ENCODE measurements at regions not wholly inside any gene's neighbourhood (a gene's known extent, or its start where the extent isn't known, plus 50 kb on each side); places are given as distances from the start of the nearest gene placed in this dataset.

- Histone ChIP-seq H3K27me3 (ENCODE audit: insufficient read depth, low read depth, low read length) (no peaks in the 10 kb centered on the region), H3F3A (ENCODE audit: insufficient read depth, low read length, poor library complexity, severe bottlenecking) (no peaks in the 10 kb centered on the region), H4K20me1 (ENCODE audit: insufficient read depth) (no peaks in the 10 kb centered on the region), H3K9me2 (ENCODE audit: insufficient read depth, low read length) (no peaks in the 10 kb centered on the region), H3K4me2 (ENCODE audit: low read length) (no peak overlapping the region), H3K4me3 (ENCODE audit: low read length) (no peak overlapping the region), H3K9ac (ENCODE audit: low read length) (no peak overlapping the region), H3K9me3 (ENCODE audit: low read length) (no peaks in the 10 kb centered on the region), H3K27ac (ENCODE audit: low read length) (no peak overlapping the region), H3K36me3 (ENCODE audit: insufficient read depth, low read length) (no peaks in the 10 kb centered on the region), H2AFZ (ENCODE audit: low read depth, low read length) (no peak overlapping the region), H3K79me2 (replicated peaks; ENCODE audit: insufficient read depth, low read length) (no peaks in the 10 kb centered on the region)
- TF ChIP-seq SMC3 (conservative IDR thresholded peaks at IDR 0.05; ENCODE audit: poor library complexity): no peak
- TF ChIP-seq TAF1 (IDR thresholded peaks at IDR 0.05; ENCODE audit: low read depth): no peak
- no peak for TF ChIP-seq POLR2AphosphoS5 (IDR thresholded peaks at IDR 0.05)
- no peak for TF ChIP-seq MXI1 (conservative IDR thresholded peaks at IDR 0.05; ENCODE audit: poor library complexity, severe bottlenecking)
- no peak for TF ChIP-seq CTCF (IDR thresholded peaks at IDR 0.05; ENCODE audit: poor library complexity, severe bottlenecking)
- TF ChIP-seq EP300 (conservative IDR thresholded peaks at IDR 0.05; ENCODE audit: poor library complexity, severe bottlenecking): no peak
- TF ChIP-seq EZH2 (IDR thresholded peaks at IDR 0.05; ENCODE audit: borderline replicate concordance, insufficient read depth, low read length, poor library complexity, severe bottlenecking): no peak
- TF ChIP-seq RAD21 (conservative IDR thresholded peaks at IDR 0.05): no peak
- no peak for TF ChIP-seq REST (IDR thresholded peaks at IDR 0.05; ENCODE audit: borderline replicate concordance)
Observed at GRCh38 chr4:57676394-57676793, 566.2 kb upstream of the IGFBP7 start.

- Histone ChIP-seq H3K36me3 (ENCODE audit: insufficient read depth, low read length) (no peaks in the 10 kb centered on the region), H3K9me3 (ENCODE audit: low read length) (no peaks in the 10 kb centered on the region), H3K79me2 (replicated peaks; ENCODE audit: insufficient read depth, low read length) (no peaks in the 10 kb centered on the region), H3F3A (ENCODE audit: insufficient read depth, low read length, poor library complexity, severe bottlenecking) (no peaks in the 10 kb centered on the region), H4K20me1 (ENCODE audit: insufficient read depth) (no peaks in the 10 kb centered on the region), H2AFZ (ENCODE audit: low read depth, low read length) (no peak overlapping the region), H3K27me3 (ENCODE audit: insufficient read depth, low read depth, low read length) (no peaks in the 10 kb centered on the region), H3K9ac (ENCODE audit: low read length) (no peak overlapping the region), H3K9me2 (ENCODE audit: insufficient read depth, low read length) (no peaks in the 10 kb centered on the region), H3K4me2 (ENCODE audit: low read length) (no peak overlapping the region), H3K4me3 (ENCODE audit: low read length) (no peak overlapping the region), H3K27ac (ENCODE audit: low read length) (no peak overlapping the region)
- TF ChIP-seq SMC3 (conservative IDR thresholded peaks at IDR 0.05; ENCODE audit: poor library complexity) (no peak), EP300 (conservative IDR thresholded peaks at IDR 0.05; ENCODE audit: poor library complexity, severe bottlenecking) (no peak), POLR2AphosphoS5 (IDR thresholded peaks at IDR 0.05) (no peak), RAD21 (conservative IDR thresholded peaks at IDR 0.05) (no peak), CTCF (IDR thresholded peaks at IDR 0.05; ENCODE audit: poor library complexity, severe bottlenecking) (no peak), EZH2 (IDR thresholded peaks at IDR 0.05; ENCODE audit: borderline replicate concordance, insufficient read depth, low read length, poor library complexity, severe bottlenecking) (no peak), TAF1 (IDR thresholded peaks at IDR 0.05; ENCODE audit: low read depth) (no peak), MXI1 (conservative IDR thresholded peaks at IDR 0.05; ENCODE audit: poor library complexity, severe bottlenecking) (no peak), REST (IDR thresholded peaks at IDR 0.05; ENCODE audit: borderline replicate concordance) (no peak)
Observed at GRCh38 chr4:57672846-57673433, 562.8 kb upstream of the IGFBP7 start.
